GM18870 (cell line): ENCODE measurements at regions not wholly inside any gene's neighbourhood (a gene's known extent, or its start where the extent isn't known, plus 50 kb on each side); places are given as distances from the start of the nearest gene placed in this dataset.
A peak's percentile ranks its signal among the peaks of the same experiment; 100 is the strongest.
"Not testable (repeated sequence)": the region's sequence is repeated elsewhere in the genome, so short reads cannot be mapped to it uniquely, and the experiment has no call there.

Experiments
- ATAC-seq: cut with Tn5 transposase; IDR thresholded peaks from one replicate; pipeline ENCODE4 v1.9.1; 2021; ENCODE audit warnings: moderate library complexity; ENCODE audit not compliant: unreplicated experiment

DNA sequence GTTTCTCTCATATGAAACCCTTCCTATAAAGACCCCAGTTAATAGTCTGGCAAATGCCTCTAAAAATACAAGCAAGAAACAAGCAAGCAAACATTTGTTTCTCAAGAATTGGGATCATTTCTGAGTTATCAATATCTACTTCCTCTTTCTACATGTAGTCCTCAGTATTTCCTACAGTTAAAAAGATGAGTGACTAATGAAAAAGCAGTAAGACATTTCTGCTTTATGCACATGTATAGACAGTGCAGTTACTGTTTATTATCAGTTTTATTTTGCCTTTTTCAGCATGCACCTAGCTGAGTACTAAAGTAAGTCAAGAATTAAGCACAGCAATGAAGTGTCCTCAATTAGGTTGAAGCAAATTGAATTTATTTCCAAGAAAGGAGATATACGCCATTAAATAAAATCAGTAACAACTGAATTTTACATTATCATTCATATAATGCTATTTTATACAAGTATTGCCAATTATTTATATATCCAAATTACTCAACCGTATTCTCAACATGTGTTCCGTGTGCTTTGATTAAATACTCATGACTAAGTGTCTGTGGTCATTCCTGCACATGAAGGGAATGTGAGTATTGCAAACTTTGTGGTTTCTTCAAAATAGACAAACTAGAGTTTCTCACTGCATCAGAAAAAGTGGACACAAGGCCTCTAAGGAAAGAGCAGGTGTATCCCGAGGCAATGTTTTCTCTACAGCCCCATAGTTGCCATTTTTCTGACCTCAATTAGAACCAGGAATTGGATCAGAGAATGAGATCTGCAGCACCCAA is 159.3 kb upstream of the MARCKS start:
- ATAC-seq = peak; percentile 87

DNA sequence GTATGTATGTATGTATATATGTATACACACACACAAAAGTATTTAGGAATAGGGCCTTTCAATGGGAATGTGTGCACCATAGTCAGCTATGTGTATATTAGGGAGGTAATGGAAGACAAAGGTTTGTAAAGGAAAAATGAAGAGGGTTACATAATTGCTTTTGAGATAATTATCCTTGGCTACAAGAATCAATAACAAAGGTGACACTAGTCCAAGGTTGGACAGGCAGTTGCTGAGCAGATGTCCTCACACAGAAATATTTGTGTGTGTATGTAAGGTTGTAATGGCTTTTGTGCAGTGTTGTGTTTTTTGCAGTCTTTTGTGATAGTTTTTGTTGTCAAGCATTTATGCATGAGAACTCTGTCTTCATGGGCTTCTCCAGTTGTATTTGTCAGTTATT is 157.9 kb upstream of the MARCKS start:
- ATAC-seq = no peak

DNA sequence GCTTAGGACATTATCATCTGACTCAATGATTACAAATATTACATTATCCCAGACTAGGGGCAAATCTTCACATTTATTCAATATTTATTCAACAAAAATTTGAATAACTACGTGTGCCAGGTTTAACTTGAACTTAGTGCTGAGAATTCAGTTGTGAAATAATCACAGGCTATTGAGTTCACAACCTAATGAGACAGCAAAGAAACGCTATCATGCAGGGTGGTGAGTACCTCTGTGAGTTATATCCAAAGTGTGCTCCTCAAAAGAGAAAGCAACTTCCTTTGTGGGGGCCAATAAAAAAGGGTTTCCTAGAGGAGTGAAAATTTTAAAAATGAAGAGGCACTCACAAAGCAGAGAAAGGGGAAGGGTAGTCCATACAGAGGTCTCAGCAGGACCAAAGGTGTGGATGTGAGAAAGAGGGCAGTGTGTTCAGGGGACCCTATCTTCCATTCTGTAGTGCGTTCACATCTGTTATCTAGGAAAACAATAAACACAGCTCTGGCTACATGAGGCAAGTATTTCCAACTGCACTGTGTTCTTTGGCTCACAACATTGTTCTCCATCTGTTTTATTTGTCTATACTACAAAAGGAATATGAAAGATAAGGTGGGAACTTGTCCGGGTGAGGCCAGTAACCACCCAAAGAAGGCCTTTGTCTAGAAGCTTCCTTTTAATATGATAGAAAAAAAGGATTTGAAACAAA is 155.4 kb upstream of the MARCKS start:
- ATAC-seq = no peak

GRCh38 chr6:113707194-113707593 is 150.0 kb upstream of the MARCKS start:
- ATAC-seq = no peak

DNA sequence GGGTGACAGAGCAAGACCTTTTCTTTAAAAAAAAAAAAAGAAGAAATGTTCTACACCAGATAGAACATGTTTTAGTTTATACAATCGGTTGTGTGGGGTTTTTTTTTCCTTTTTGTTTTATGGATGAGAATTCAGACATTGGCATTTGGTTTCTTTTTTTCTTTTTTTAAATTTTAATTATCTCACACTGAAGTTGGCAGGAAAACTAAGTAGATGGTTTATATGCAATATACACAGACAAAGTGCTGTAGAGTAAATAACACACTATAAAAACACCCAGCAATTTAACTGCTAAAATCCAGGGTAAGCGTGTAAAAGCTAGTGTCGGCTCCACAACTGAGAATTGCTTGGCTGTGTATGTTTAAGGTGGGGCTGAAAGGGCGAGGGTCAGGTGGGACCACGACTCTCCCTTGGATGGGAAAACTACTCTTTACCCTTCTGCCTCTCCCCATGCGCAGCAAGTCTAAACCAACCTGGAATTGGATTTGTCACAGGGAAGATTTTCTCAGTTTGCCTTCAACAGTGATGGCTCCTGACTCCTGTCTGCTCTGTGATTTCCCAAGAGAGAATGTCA is 147.1 kb upstream of the MARCKS start:
- ATAC-seq = no peak

DNA sequence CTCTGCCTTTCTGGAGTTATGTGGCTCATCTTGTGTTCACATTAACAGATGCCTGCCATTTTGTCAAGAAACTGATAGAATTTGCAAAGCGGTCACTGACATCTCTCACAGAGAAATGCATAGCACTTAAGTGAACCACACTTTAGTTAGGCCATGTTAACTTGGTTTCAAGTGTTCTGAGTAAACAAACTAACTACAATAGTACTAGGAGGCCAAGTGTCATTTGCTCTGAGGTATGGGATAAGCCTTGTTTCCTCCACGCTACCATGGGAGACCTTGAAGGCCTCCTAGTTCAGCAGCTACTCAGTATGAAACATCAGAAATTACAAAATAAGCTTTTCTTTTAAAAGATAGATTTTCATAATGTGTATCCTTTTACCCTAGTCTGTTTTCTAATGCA is 143.5 kb upstream of the MARCKS start:
- ATAC-seq = no peak

DNA sequence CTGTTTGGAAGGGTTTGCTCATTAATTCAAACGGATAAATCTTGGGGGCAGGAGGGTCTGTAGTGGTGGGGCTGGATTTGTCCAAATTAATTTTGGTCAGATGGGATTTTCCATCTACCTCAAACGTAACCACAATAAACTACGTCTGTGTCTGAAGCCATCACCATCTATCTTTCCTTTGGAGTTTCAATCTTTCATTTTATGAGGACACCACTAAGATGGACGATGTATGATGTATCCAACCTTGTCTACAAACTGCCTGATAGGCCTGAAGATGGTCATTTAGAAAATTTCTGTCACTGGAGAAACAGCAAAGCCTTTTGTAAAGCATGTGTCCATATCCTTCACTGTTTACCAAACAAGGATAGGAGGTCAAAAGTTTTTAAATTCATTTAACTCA is 138.6 kb upstream of the MARCKS start:
- no peak for ATAC-seq

- ATAC-seq = no peak
These were observed 138.1 kb upstream of the MARCKS start for GRCh38 chr6:113719064-113719463.

DNA sequence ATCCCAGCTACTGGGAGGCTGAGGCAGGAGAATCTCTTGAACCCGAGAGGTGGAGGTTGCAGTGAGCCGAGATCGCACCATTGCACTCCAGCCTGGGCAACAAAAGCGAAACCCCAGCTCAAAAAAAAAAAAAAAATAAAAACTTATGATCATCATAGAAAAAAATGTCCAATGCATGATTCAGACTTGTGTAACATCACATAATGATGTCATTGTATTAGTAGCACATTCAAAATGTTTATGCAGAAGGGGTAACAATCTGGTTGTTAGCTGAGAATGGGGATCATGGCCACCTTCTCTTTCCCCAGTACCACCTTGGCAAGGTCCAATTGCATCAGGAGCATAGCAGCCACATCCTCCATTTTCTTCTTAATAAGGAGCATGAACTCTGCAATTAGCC is 137.6 kb upstream of the MARCKS start:
- ATAC-seq = no peak

DNA sequence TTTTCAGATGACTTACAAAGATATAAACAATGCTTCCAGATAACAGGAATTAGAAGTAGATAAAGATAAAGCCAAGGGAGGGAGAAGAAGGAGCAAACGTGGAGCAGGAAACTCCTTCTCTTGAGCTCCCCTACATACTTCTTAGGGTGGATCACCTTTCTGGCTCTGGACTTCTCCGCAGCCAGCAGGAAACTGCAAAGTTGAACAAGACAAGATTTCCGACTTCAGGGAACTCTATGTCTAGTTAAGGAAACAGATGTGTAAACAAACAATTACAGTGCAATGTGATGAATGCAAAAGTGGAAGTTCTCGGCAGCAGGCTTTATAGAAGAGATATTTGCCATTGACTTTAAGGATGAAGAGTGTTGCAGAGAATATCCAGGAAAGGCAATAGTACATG is 134.0 kb upstream of the MARCKS start:
- ATAC-seq = no peak

GRCh38 chr6:113724927-113725326 is 132.2 kb upstream of the MARCKS start:
- ATAC-seq = not testable (repeated sequence)

DNA sequence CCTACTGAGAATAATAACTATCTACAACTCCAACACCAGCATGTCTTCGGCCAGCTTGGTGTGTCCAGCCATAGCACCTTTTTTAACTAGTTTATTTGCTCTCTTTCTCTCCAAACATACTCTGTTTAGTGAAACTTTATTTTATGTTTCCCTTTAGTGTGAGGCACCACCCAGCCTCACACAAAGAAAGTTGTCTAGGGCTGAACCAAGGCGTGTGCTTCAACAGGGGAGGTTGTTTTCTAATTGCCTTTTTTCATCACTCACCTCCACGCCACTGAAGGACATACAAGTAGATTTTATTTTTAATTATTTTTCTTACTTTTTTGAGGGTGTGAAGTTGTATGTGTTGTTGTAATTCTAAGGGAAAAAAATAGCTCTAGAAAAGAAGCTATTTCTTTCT is 125.6 kb upstream of the MARCKS start:
- no peak for ATAC-seq

- ATAC-seq = no peak
These were observed 124.7 kb upstream of the MARCKS start for GRCh38 chr6:113732384-113732966.

DNA sequence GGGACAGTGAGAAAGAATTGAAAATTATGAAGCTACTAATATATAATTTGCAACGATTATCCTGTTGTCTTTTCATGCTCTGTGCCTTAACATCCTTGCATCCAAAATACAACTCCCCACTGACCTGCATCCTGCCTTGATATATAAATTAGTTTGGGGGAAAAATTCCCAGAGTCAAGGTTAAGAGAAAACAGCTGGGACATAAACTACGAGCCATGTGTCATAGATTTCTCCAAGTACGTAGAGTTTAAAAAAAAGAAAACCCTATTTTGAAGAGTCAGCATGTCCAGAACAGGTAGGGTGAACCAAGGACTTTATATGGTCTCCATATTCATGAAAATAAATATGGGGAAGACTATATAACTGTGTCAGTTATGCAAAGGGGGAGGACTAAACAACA is 123.8 kb upstream of the MARCKS start:
- ATAC-seq = no peak

- no peak for ATAC-seq
These were observed 122.2 kb upstream of the MARCKS start for GRCh38 chr6:113734982-113735381.

GRCh38 chr6:113735491-113735890 is 121.7 kb upstream of the MARCKS start:
- no peak for ATAC-seq

- no peak for ATAC-seq
These were observed 120.2 kb upstream of the MARCKS start for GRCh38 chr6:113736978-113737377.

GRCh38 chr6:113739041-113739655 is 118.0 kb upstream of the MARCKS start:
- ATAC-seq = no peak

- no peak for ATAC-seq
These were observed 115.5 kb upstream of the MARCKS start for GRCh38 chr6:113741651-113742050.

DNA sequence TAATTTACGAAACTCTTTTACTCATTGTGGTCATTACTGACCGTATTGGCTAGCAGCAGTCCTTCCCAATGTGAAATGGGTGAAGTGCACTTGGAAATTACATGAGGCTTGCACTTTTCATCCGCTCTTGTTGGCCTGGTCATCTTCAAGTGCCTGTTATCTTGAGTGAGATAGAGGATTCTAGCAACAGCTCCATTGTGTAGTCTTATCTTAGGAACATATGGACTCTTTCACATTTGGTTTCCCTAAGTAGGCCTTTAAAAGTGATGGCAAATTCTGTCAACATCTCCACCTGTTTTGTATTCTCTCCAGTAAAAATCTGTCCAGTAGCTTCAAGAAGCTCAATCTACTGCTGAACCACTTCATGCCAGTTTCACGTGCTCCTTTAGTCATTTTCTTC is 114.8 kb upstream of the MARCKS start:
- ATAC-seq = no peak

DNA sequence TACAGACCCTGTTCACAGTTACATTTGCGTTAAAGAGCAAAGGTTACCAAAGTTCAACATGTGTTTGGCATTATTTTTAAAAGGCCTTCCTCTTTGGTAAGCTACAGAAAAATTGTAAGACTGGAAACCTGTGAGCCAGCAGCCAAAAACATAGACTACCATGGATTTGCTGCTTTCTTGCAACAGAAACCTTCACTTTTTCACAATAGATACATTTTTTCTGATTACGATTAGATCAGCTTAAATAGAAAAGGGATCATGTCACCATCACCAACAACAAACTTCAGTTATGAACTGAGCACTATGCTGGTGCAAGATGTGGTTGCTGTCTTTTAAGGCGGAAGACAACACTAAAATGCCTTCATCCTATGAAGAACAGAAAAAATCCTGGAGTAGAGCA is 112.3 kb upstream of the MARCKS start:
- ATAC-seq = no peak
